SK-N-SH (cell line): ENCODE measurements at regions not wholly inside any gene's neighbourhood (a gene's known extent, or its start where the extent isn't known, plus 50 kb on each side); places are given as distances from the start of the nearest gene placed in this dataset.

Source experiments
- CTCF ChIA-PET: fragments of 300-600, 350-600 bp; formaldehyde crosslinking; extraction: SDS; loops from one replicate; lab custom pipeline; 2021; lab: Yijun Ruan, JAX
- POLR2A ChIA-PET: fragments of 350-600 bp; sonication (Branson Sonifier 250); formaldehyde crosslinking; extraction: SDS; loops from one replicate; lab custom pipeline; 2020; ENCODE audit warnings: antibody characterized with exemption, inconsistent platforms; lab: Yijun Ruan, JAX
- DNase-seq: peaks from one replicate; pipeline ENCODE4 v3.0.0; 2012
- H2AFZ ChIP-seq: fragments of 200-600 bp; sonication (generic); 2 replicates; pipeline ENCODE4 v1.8.1; 2016; ENCODE audit warnings: antibody characterized with exemption, mild to moderate bottlenecking, low read depth
- H3F3A ChIP-seq: fragments of 200-600 bp; sonication (generic); replicated peaks from 2 replicates; pipeline ENCODE3; 2016; ENCODE audit warnings: antibody characterized with exemption, mild to moderate bottlenecking; ENCODE audit not compliant: insufficient read depth
- H3K27ac ChIP-seq, 2 experiments: fragments of 200-500 bp in 1 of 2; fragments of 200-600 bp in 1 of 2; sonication (Bioruptor generic) in 1 of 2; sonication (generic), shearing (Covaris generic) in 1 of 2; 2 replicates each; pipeline versions ENCODE4 v1.5.1 to v1.6.1; 2014 to 2016; ENCODE audit warnings: low read depth in 2 of 2, inconsistent platforms in 1 of 2, low read length in 1 of 2, mild to moderate bottlenecking in 1 of 2, mixed read lengths in 1 of 2
- H3K27me3 ChIP-seq: fragments of 200-600 bp; sonication (generic), shearing (Covaris generic); 2 replicates; pipeline ENCODE4 v1.6.1; 2016; ENCODE audit warnings: mixed run types; ENCODE audit not compliant: insufficient read depth
- H3K36me3 ChIP-seq, 2 experiments: fragments of 200-500 bp in 1 of 2; fragments of 200-600 bp in 1 of 2; sonication (Bioruptor generic) in 1 of 2; sonication (generic) in 1 of 2; replicated peaks in 1 of 2; 2 replicates each; pipeline versions ENCODE3 to v1.5.1; 2014 to 2016; ENCODE audit warnings: low read length in 1 of 2, mild to moderate bottlenecking in 1 of 2; ENCODE audit not compliant: insufficient read depth in 2 of 2, control insufficient read depth in 1 of 2
- H3K4me1 ChIP-seq, 2 experiments: fragments of 200-500 bp in 1 of 2; fragments of 200-600 bp in 1 of 2; sonication (Bioruptor generic) in 1 of 2; sonication (generic), shearing (Covaris generic) in 1 of 2; 2 replicates each; pipeline versions ENCODE4 v1.5.1 to v1.6.1; 2014 to 2016; ENCODE audit warnings: low read depth in 1 of 2, low read length in 1 of 2, mixed run types in 1 of 2; ENCODE audit not compliant: insufficient read depth in 2 of 2, control insufficient read depth in 1 of 2
- H3K4me2 ChIP-seq: fragments of 200-600 bp; sonication (generic), shearing (Covaris generic); 2 replicates; pipeline ENCODE4 v1.6.1; 2017; ENCODE audit warnings: mixed run types
- H3K4me3 ChIP-seq, 2 experiments: fragments of 200-500 bp in 1 of 2; fragments of 200-600 bp in 1 of 2; sonication (Bioruptor generic) in 1 of 2; sonication (generic), shearing (Covaris generic) in 1 of 2; 2 replicates each; pipeline versions ENCODE4 v1.5.1 to v1.8.1; 2014 to 2016; ENCODE audit warnings: low read depth in 2 of 2, inconsistent platforms in 1 of 2, low read length in 1 of 2, mild to moderate bottlenecking in 1 of 2, mixed read lengths in 1 of 2, moderate library complexity in 1 of 2
- H3K79me2 ChIP-seq: fragments of 200-600 bp; sonication (generic); 2 replicates; pipeline ENCODE4 v1.8.1; 2017; ENCODE audit warnings: mild to moderate bottlenecking; ENCODE audit not compliant: insufficient read depth
- H3K9ac ChIP-seq: fragments of 200-600 bp; sonication (generic); 2 replicates; pipeline ENCODE4 v1.6.1; 2017; ENCODE audit warnings: mixed run types
- H3K9me2 ChIP-seq: fragments of 200-600 bp; sonication (generic); 2 replicates; pipeline ENCODE4 v1.6.1; 2017; ENCODE audit warnings: mixed run types
- H3K9me3 ChIP-seq: fragments of 200-600 bp; sonication (generic); 2 replicates; pipeline ENCODE4 v1.6.1; 2017; ENCODE audit warnings: mixed run types, mild to moderate bottlenecking, moderate library complexity
- H4K20me1 ChIP-seq: fragments of 200-600 bp; sonication (generic); 2 replicates; pipeline ENCODE4 v1.6.1; 2017; ENCODE audit warnings: mild to moderate bottlenecking, mixed run types; ENCODE audit not compliant: insufficient read depth
- EP300 ChIP-seq, 2 experiments: IDR thresholded peaks; 2 replicates each; pipeline versions ENCODE4 v1.4.0 to v1.6.1; 2012; ENCODE audit warnings: borderline replicate concordance in 1 of 2, low read depth in 1 of 2, low read length in 1 of 2
- FOSL2 ChIP-seq: IDR thresholded peaks from 2 replicates; pipeline ENCODE4 v1.4.0; 2012; ENCODE audit warnings: low read depth, mild to moderate bottlenecking, moderate library complexity, borderline replicate concordance
- GABPA ChIP-seq: IDR thresholded peaks from 2 replicates; pipeline ENCODE4 v1.4.0; 2012; ENCODE audit warnings: low read depth, mild to moderate bottlenecking
- MAX ChIP-seq: IDR thresholded peaks from 2 replicates; pipeline ENCODE4 v1.4.0; 2012; ENCODE audit warnings: low read depth
- NRF1 ChIP-seq: IDR thresholded peaks from 2 replicates; pipeline ENCODE4 v1.6.1; 2012; ENCODE audit warnings: low read depth, mild to moderate bottlenecking, low read length
- PBX3 ChIP-seq: IDR thresholded peaks from 2 replicates; pipeline ENCODE4; 2012
- POLR2AphosphoS5 ChIP-seq: IDR thresholded peaks from 2 replicates; pipeline ENCODE4 v1.6.1; 2012; ENCODE audit warnings: low read depth, low read length
- RFX5 ChIP-seq: IDR thresholded peaks from 2 replicates; pipeline ENCODE4 v1.6.1; 2012; ENCODE audit warnings: mild to moderate bottlenecking, improper control_type of control experiment, low read length
- RXRA ChIP-seq: IDR thresholded peaks from 2 replicates; pipeline ENCODE4 v1.4.0; 2012; ENCODE audit warnings: low read depth, mild to moderate bottlenecking, borderline replicate concordance
- ZBTB33 ChIP-seq: IDR thresholded peaks from 2 replicates; pipeline ENCODE4 v1.4.0; 2012; ENCODE audit warnings: low read depth, borderline replicate concordance
- WGBS: methylation state at CpG from one replicate; pipeline ENCODE4 v1.1.6; 2017; ENCODE audit warnings: low lambda C conversion rate; 5-methylcytosine and 5-hydroxymethylcytosine counted together

- Histone ChIP-seq H2AFZ (no peak overlapping the region), H3K27me3 (no peaks in the 10 kb centered on the region), H3K9ac (no peak overlapping the region), H3K9me3 (no peaks in the 10 kb centered on the region), H3K36me3 (no peaks in the 10 kb centered on the region), H3K4me3 (no peak overlapping the region), H3K27ac (no peak overlapping the region), H3K9me2 (no peaks in the 10 kb centered on the region), H3F3A (no peaks in the 10 kb centered on the region), H3K4me1 (peaks cover 0 to 13% of the 10 kb centered on the region in 2 experiments; a peak in 1 of 4 replicates), H3K79me2 (no peaks in the 10 kb centered on the region), H3K4me2 (no peak overlapping the region), H4K20me1 (no peaks in the 10 kb centered on the region)
- POLR2A ChIA-PET = no interaction called here
- no peak for DNase-seq
- WGBS = 49% methylated on average over 3 of the region's 3 CpGs
- CTCF ChIA-PET = no interaction called here
- TF ChIP-seq FOSL2 (no peak), PBX3 (no peak), NRF1 (no peak), RFX5 (no peak), EP300 (IDR thresholded peaks at IDR 0.05; ENCODE audit: borderline replicate concordance in 1 of 2, low read depth in 1 of 2, low read length in 1 of 2) (no peak), ZBTB33 (no peak), RXRA (no peak), POLR2AphosphoS5 (no peak)
Measured at GRCh38 chr9:106625259-106625789, 237.6 kb upstream of the ZNF462 start.

- Histone ChIP-seq H3K27ac (no peak overlapping the region), H2AFZ (no peak overlapping the region), H3K9me2 (no peaks in the 10 kb centered on the region), H3K9ac (no peak overlapping the region), H4K20me1 (no peaks in the 10 kb centered on the region), H3K9me3 (no peaks in the 10 kb centered on the region), H3K27me3 (no peaks in the 10 kb centered on the region), H3F3A (no peaks in the 10 kb centered on the region), H3K36me3 (no peaks in the 10 kb centered on the region), H3K4me3 (no peak overlapping the region), H3K4me1 (peaks cover 0 to 7% of the 10 kb centered on the region in 2 experiments; a peak in 1 of 4 replicates), H3K79me2 (no peaks in the 10 kb centered on the region), H3K4me2 (no peak overlapping the region)
- ChIA-PET POLR2A (no interaction called here), CTCF (no interaction called here)
- TF ChIP-seq MAX (no peak), GABPA (no peak)
- WGBS = 61% methylated on average over 6 of the region's 6 CpGs
- no peak for DNase-seq
Measured at GRCh38 chr9:106626936-106627335, 236.0 kb upstream of the ZNF462 start.
